Activated CD8-positive, alpha-beta memory T cell treated with anti-CD3 and anti-CD28 coated beads, Interleukin-2, amount 10 ng/mL, durations not matched to agents 7 days and 5 days (primary cell): ENCODE measurements at regions not wholly inside any gene's neighbourhood (a gene's known extent, or its start where the extent isn't known, plus 50 kb on each side); places are given as distances from the start of the nearest gene placed in this dataset.
A peak's percentile ranks its signal among the peaks of the same experiment; 100 is the strongest.

Experiments used
- ATAC-seq: fragments of 150-1000 bp; cut with Tn5 transposase; one replicate; pipeline ENCODE4 v1.10.0; 2021; ENCODE audit warnings: moderate library complexity
- CTCF ChIA-PET: fragments of 350-600 bp; sonication (Branson Sonifier 250); formaldehyde crosslinking; loops from one replicate; lab custom pipeline; 2021; ENCODE audit warnings: antibody characterized with exemption; lab: Charles Lee
- DNase-seq: peaks from one replicate; pipeline ENCODE4 v3.0.0-alpha.2; 2020
- H3K27ac Mint-ChIP-seq: one replicate; pipeline ENCODE4 v1.8.0; 2021; ENCODE audit warnings: mild to moderate bottlenecking, mixed read lengths
- H3K27me3 Mint-ChIP-seq: one replicate; pipeline ENCODE4 v1.8.0; 2021; ENCODE audit warnings: mixed read lengths
- H3K36me3 Mint-ChIP-seq: one replicate; pipeline ENCODE4 v1.8.0; 2021; ENCODE audit warnings: mild to moderate bottlenecking, mixed read lengths
- H3K4me1 Mint-ChIP-seq: one replicate; pipeline ENCODE4 v1.8.0; 2021; ENCODE audit warnings: mixed read lengths
- H3K4me3 Mint-ChIP-seq: one replicate; pipeline ENCODE4 v1.8.0; 2021; ENCODE audit warnings: mild to moderate bottlenecking, moderate library complexity, mixed read lengths
- H3K9me3 Mint-ChIP-seq: one replicate; pipeline ENCODE4 v1.8.0; 2022; ENCODE audit warnings: low read depth, mixed read lengths

DNA sequence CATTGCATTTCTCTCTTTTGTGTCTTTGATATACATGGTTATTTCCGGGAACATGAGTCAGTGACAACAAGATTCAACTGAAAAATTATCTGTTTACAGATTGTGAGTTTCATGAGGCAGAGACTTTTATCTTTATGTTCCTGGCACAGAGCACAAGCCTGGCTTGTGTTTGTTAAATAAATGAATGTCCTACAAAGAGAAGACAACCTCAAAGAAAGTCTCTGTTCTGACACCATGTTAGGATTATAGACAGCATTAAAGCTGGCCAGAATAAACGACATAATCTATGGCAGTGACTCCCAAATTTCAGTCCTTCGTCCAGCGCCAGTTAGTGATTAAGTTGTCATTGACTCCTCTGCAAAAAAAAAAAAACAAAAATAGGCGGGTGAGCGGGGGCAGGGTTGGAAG lies 97.4 kb upstream of the DNAJC10 start:
- H3K27ac Mint-ChIP-seq = no peak overlapping the region
- no peak overlapping the region for H3K4me3 Mint-ChIP-seq
- DNase-seq (no peak), ATAC-seq (no peak)
- no peaks in the 10 kb centered on the region for H3K4me1 Mint-ChIP-seq
- CTCF ChIA-PET = no interaction called here
- no peaks in the 10 kb centered on the region for H3K9me3 Mint-ChIP-seq
- no peaks in the 10 kb centered on the region for H3K36me3 Mint-ChIP-seq
- H3K27me3 Mint-ChIP-seq = no peaks in the 10 kb centered on the region

DNA sequence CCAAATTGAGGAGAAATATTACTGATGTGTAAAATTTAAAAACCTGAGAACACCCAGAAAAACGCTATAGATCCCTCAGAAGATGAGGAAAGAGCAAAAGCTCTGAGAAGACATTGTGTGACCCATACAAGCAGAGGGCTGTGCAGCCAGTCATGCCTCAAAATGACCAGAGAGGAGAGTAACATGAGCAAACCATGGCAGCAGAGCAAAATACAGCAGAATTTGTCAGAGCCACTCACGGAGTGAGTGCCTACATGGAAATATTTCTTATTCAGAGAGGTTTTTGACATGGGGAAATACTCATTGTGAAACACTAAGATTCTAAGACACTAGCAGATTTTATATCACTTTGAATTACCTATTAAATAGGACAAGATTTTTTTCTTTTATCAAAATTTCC lies 96.8 kb upstream of the DNAJC10 start:
- DNase-seq (no peak), ATAC-seq (no peak)
- H3K27ac Mint-ChIP-seq = no peak overlapping the region
- no peaks in the 10 kb centered on the region for H3K9me3 Mint-ChIP-seq
- H3K27me3 Mint-ChIP-seq = no peaks in the 10 kb centered on the region
- CTCF ChIA-PET = no interaction called here
- H3K4me3 Mint-ChIP-seq = no peak overlapping the region
- H3K4me1 Mint-ChIP-seq = no peaks in the 10 kb centered on the region
- no peaks in the 10 kb centered on the region for H3K36me3 Mint-ChIP-seq

GRCh38 chr2:182621191-182621590 lies 94.9 kb upstream of the DNAJC10 start:
- Mint-ChIP-seq H3K9me3 (no peaks in the 10 kb centered on the region), H3K36me3 (no peaks in the 10 kb centered on the region), H3K27ac (no peak overlapping the region), H3K4me3 (no peak overlapping the region), H3K27me3 (no peaks in the 10 kb centered on the region), H3K4me1 (no peaks in the 10 kb centered on the region)
- CTCF ChIA-PET = no interaction called here
- no peak for ATAC-seq
- no peak for DNase-seq

DNA sequence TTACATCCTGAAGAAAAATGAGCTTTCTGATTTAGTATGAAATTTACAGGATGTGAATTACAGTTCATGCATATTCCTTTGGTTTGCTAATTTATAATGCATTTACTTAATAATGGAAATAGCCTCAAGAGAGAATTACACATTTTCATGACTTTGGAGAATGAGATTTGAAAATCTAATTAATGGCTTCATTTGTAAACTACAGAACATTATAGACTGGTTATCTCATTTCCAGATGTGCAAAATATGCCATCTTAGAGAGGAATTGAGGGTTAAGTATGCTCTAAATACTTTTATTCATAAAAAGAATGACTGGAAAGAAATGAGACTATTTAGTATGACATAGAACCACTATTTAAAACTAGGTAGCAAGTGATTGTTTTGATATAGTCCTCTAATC lies 94.2 kb upstream of the DNAJC10 start:
- no peak overlapping the region for H3K27ac Mint-ChIP-seq
- no peak overlapping the region for H3K4me3 Mint-ChIP-seq
- ATAC-seq = no peak
- H3K27me3 Mint-ChIP-seq = no peaks in the 10 kb centered on the region
- H3K9me3 Mint-ChIP-seq = no peaks in the 10 kb centered on the region
- CTCF ChIA-PET = no interaction called here
- no peaks in the 10 kb centered on the region for H3K4me1 Mint-ChIP-seq
- DNase-seq = no peak
- H3K36me3 Mint-ChIP-seq = no peaks in the 10 kb centered on the region

DNA sequence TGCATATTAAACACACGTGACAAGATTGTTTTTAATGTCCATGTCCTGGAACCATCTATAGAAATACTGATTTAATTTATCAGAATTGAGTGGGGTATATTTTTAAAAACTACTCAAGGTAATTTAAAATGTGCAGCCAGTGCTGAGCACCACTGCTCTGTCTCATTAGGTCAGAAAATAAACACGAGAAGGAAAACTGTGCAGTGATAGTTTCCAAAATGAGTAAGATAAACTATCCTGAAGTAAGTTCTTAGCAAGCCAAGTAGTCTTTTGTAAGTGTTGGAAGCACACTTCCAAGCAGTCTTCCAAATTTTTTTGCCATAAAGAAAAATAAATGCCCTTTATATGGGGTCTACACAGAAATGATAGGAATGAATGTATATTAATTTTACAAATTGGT lies 93.8 kb upstream of the DNAJC10 start:
- no peak overlapping the region for H3K4me3 Mint-ChIP-seq
- no peaks in the 10 kb centered on the region for H3K4me1 Mint-ChIP-seq
- no peak for DNase-seq
- H3K36me3 Mint-ChIP-seq = no peaks in the 10 kb centered on the region
- CTCF ChIA-PET = no interaction called here
- no peaks in the 10 kb centered on the region for H3K27me3 Mint-ChIP-seq
- no peaks in the 10 kb centered on the region for H3K9me3 Mint-ChIP-seq
- H3K27ac Mint-ChIP-seq = no peak overlapping the region
- no peak for ATAC-seq

- no peak overlapping the region for H3K4me3 Mint-ChIP-seq
- no peak overlapping the region for H3K27ac Mint-ChIP-seq
- no peak for ATAC-seq
- CTCF ChIA-PET = no interaction called here
- no peaks in the 10 kb centered on the region for H3K36me3 Mint-ChIP-seq
- H3K4me1 Mint-ChIP-seq = no peaks in the 10 kb centered on the region
- H3K27me3 Mint-ChIP-seq = peaks cover 2% of the 10 kb centered on the region
- no peak for DNase-seq
- no peaks in the 10 kb centered on the region for H3K9me3 Mint-ChIP-seq
Observed at GRCh38 chr2:182625814-182626213, 90.2 kb upstream of the DNAJC10 start.

DNA sequence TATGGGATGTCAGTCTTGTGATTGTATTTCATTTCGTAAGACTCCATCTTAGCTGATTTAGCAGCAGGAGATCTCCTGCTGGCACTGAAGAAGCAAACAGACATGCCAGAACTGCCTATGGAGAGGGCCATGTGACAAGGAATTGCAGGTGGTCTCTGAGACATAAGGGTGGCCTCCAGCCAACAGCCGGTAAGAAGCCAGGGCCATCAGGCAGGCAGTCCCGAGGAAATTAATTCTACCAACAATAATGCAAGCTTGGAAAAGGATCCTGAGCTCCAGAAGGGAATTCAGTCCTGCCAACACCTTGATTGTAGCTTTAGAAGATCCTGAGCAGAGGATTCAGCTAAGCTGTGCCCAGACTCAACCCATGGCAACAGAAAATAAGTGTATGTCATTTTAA lies 87.1 kb upstream of the DNAJC10 start:
- Mint-ChIP-seq H3K9me3 (no peaks in the 10 kb centered on the region), H3K27ac (no peak overlapping the region), H3K4me3 (no peak overlapping the region), H3K36me3 (no peaks in the 10 kb centered on the region), H3K4me1 (no peaks in the 10 kb centered on the region), H3K27me3 (peaks cover 16% of the 10 kb centered on the region)
- CTCF ChIA-PET = no interaction called here
- DNase-seq (no peak), ATAC-seq (no peak)

DNA sequence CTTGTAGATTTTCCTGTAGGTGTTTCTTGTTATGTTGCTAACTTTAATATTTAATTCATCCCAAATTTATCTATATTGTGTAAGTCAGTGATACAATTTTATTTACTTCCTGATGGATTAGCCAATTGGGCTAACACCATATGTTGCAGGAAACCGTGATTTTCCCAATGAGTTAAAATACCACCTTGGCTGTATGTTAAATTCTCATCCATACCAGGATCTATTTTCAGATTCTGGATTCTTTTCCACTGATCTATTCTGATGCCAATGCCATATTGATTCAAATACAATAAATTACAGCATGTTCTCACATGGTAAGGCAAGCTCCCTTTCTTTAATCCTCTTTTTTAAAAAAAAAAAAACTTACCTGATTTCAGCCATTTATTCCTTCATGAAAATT lies 85.8 kb upstream of the DNAJC10 start:
- Mint-ChIP-seq H3K4me3 (no peak overlapping the region), H3K4me1 (no peaks in the 10 kb centered on the region), H3K27ac (no peak overlapping the region), H3K9me3 (no peaks in the 10 kb centered on the region), H3K27me3 (peaks cover 16% of the 10 kb centered on the region), H3K36me3 (no peaks in the 10 kb centered on the region)
- ATAC-seq (no peak), DNase-seq (no peak)
- CTCF ChIA-PET = no interaction called here

GRCh38 chr2:182631299-182631698 lies 84.8 kb upstream of the DNAJC10 start:
- Mint-ChIP-seq H3K4me3 (no peak overlapping the region), H3K4me1 (no peaks in the 10 kb centered on the region), H3K27me3 (peaks cover 16% of the 10 kb centered on the region), H3K27ac (no peak overlapping the region), H3K36me3 (no peaks in the 10 kb centered on the region), H3K9me3 (no peaks in the 10 kb centered on the region)
- DNase-seq (no peak), ATAC-seq (no peak)
- CTCF ChIA-PET = no interaction called here

DNA sequence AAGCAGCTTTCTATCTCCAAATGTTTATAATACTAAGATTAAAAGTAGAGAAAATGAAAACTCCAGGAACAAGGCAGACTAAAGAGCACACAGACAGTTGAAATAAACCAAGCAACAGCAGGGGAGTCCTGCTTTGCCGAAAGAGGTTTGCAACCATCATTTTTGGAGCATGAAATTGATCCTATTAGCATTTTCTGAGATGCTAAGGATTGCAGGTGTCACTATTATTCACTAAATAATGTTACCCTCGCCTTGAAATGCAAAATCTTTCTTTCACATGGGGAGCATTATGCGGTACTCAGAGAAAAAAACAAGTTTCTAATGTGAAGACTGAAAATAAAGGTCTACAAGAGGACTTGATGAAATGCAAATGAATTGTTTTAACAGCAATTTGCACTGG lies 81.7 kb upstream of the DNAJC10 start:
- no peak overlapping the region for H3K27ac Mint-ChIP-seq
- CTCF ChIA-PET = no interaction called here
- no peaks in the 10 kb centered on the region for H3K36me3 Mint-ChIP-seq
- no peaks in the 10 kb centered on the region for H3K4me1 Mint-ChIP-seq
- DNase-seq (no peak), ATAC-seq (no peak)
- no peaks in the 10 kb centered on the region for H3K9me3 Mint-ChIP-seq
- H3K4me3 Mint-ChIP-seq = no peak overlapping the region
- H3K27me3 Mint-ChIP-seq = peaks cover 19% of the 10 kb centered on the region

- H3K4me3 Mint-ChIP-seq = no peak overlapping the region
- peaks cover 19% of the 10 kb centered on the region for H3K27me3 Mint-ChIP-seq
- H3K4me1 Mint-ChIP-seq = no peaks in the 10 kb centered on the region
- H3K9me3 Mint-ChIP-seq = no peaks in the 10 kb centered on the region
- ATAC-seq (no peak), DNase-seq (no peak)
- H3K36me3 Mint-ChIP-seq = no peaks in the 10 kb centered on the region
- H3K27ac Mint-ChIP-seq = no peak overlapping the region
- CTCF ChIA-PET = no interaction called here
Observed at GRCh38 chr2:182636699-182637098, 79.4 kb upstream of the DNAJC10 start.

DNA sequence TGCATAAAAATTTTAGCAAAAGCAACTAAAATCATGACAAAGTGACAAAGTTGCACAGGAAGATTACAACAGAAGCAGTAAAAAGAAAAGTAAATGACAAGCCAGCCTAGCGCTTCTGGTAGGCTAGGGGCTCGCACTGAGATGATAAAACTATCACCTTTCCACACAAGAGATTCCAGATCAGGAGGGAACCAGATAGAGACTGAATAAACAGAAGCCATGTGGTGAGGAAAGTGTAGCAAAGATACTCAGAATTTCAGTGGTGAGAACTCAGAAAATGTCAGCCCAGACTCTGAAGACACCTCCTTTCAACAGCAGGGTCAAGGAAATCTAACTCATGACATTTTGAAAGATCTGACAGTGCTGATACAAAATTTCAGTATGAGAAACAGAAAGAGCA lies 77.4 kb upstream of the DNAJC10 start:
- no peak for ATAC-seq
- no peaks in the 10 kb centered on the region for H3K4me1 Mint-ChIP-seq
- CTCF ChIA-PET = no interaction called here
- H3K27ac Mint-ChIP-seq = no peak overlapping the region
- DNase-seq = no peak
- no peak overlapping the region for H3K4me3 Mint-ChIP-seq
- H3K36me3 Mint-ChIP-seq = no peaks in the 10 kb centered on the region
- H3K9me3 Mint-ChIP-seq = no peaks in the 10 kb centered on the region
- peaks cover 8% of the 10 kb centered on the region for H3K27me3 Mint-ChIP-seq

DNA sequence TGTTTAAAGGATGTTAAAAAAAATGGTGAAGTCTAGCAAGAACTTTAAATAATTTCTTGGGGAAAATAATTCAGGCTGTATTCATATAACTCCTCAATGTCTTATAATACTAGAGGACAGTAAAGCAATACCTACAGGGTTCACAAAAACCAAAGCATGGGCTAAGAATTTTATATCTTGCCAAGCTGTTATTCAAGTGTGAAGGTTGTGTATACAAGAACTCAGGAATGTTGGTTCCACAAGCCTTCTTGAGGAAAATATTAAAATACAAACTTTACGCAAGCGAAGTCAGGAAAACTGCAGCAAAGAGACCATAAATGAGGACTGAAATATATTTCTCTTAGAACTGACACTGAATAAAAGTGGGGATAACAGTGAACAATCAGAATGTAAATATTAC lies 76.1 kb upstream of the DNAJC10 start:
- ATAC-seq (no peak), DNase-seq (no peak)
- no peaks in the 10 kb centered on the region for H3K9me3 Mint-ChIP-seq
- H3K4me1 Mint-ChIP-seq = no peaks in the 10 kb centered on the region
- H3K27me3 Mint-ChIP-seq = peaks cover 5% of the 10 kb centered on the region
- no peaks in the 10 kb centered on the region for H3K36me3 Mint-ChIP-seq
- no peak overlapping the region for H3K27ac Mint-ChIP-seq
- no peak overlapping the region for H3K4me3 Mint-ChIP-seq
- CTCF ChIA-PET = no interaction called here

DNA sequence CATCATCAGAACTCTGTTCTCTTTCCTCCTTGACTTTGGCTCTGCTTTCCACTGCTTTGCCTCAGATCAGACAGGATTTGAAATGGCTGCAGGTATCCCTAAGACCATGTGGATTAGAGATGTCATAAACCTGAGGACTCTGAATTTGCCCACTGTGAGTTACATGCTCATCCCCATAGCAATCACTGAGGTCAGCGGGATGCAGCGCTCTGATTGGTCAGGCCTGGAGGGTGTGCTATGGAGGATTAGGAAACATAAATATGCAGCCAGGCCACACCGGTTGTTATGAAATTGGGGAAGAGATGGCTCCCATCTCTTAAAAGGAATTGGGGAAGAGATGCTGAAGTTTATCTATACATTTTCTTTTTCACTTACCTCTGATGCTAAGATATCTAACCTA lies 73.7 kb upstream of the DNAJC10 start:
- H3K27me3 Mint-ChIP-seq = peaks cover 5% of the 10 kb centered on the region
- ATAC-seq = peak; percentile 49
- CTCF ChIA-PET = no interaction called here
- H3K27ac Mint-ChIP-seq = no peak overlapping the region
- H3K4me3 Mint-ChIP-seq = no peak overlapping the region
- no peaks in the 10 kb centered on the region for H3K9me3 Mint-ChIP-seq
- no peaks in the 10 kb centered on the region for H3K4me1 Mint-ChIP-seq
- H3K36me3 Mint-ChIP-seq = no peaks in the 10 kb centered on the region
- peak; percentile 55 for DNase-seq

GRCh38 chr2:182646763-182647498 lies 69.1 kb upstream of the DNAJC10 start:
- no peaks in the 10 kb centered on the region for H3K9me3 Mint-ChIP-seq
- no peak for DNase-seq
- H3K36me3 Mint-ChIP-seq = no peaks in the 10 kb centered on the region
- no peak overlapping the region for H3K4me3 Mint-ChIP-seq
- CTCF ChIA-PET = interaction anchor here (1.6 kb wide), 1 partner anchor 333 kb away, joined by 6 read pairs; no protein-coding TSS in a partner anchor
- H3K27me3 Mint-ChIP-seq = no peaks in the 10 kb centered on the region
- H3K27ac Mint-ChIP-seq = no peak overlapping the region
- peaks cover 1% of the 10 kb centered on the region for H3K4me1 Mint-ChIP-seq
- no peak for ATAC-seq
